NCI-H82 treated with DMSO at 0.1 percent for 48 hours (cell line): ENCODE measurements at regions not wholly inside any gene's neighbourhood (a gene's known extent, or its start where the extent isn't known, plus 50 kb on each side); places are given as distances from the start of the nearest gene placed in this dataset.
"Not testable (repeated sequence)": the region's sequence is repeated elsewhere in the genome, so short reads cannot be mapped to it uniquely, and the experiment has no call there.

Experiments used
- DNase-seq: peaks from one replicate; lab custom pipeline; 2025; ENCODE audit not compliant: unreplicated experiment; lab: John Stamatoyannopoulos, UW

- DNase-seq, result not testable (repeated sequence)
Observed at GRCh38 chr11:90282551-90283071, 59.8 kb upstream of the CHORDC1 start.

GRCh38 chr11:90274362-90274761 lies 51.5 kb upstream of the CHORDC1 start:
- no peak for DNase-seq
